Ishikawa (cell line): ENCODE measurements at regions not wholly inside any gene's neighbourhood (a gene's known extent, or its start where the extent isn't known, plus 50 kb on each side); places are given as distances from the start of the nearest gene placed in this dataset.

Experiments used
- CEBPB ChIP-seq: IDR thresholded peaks from 2 replicates; pipeline ENCODE4 v1.6.1; 2012
- CREB1 ChIP-seq: IDR thresholded peaks from 2 replicates; pipeline ENCODE4 v1.6.1; 2012; ENCODE audit warnings: low read depth
- EGR1 ChIP-seq: IDR thresholded peaks from 2 replicates; pipeline ENCODE4 v1.6.1; 2012
- EP300 ChIP-seq: IDR thresholded peaks from 2 replicates; pipeline ENCODE4 v1.6.1; 2012; ENCODE audit warnings: borderline replicate concordance
- FOXM1 ChIP-seq: IDR thresholded peaks from 2 replicates; pipeline ENCODE4 v1.6.1; 2012; ENCODE audit warnings: low read depth, borderline replicate concordance
- MAX ChIP-seq: IDR thresholded peaks from 2 replicates; pipeline ENCODE4 v1.6.1; 2012
- NFIC ChIP-seq: IDR thresholded peaks from 2 replicates; pipeline ENCODE4 v1.6.1; 2012
- RAD21 ChIP-seq: IDR thresholded peaks from 2 replicates; pipeline ENCODE4 v1.6.1; 2012; ENCODE audit warnings: low read depth
- REST ChIP-seq: IDR thresholded peaks from 2 replicates; pipeline ENCODE4 v1.6.1; 2012; ENCODE audit warnings: low read depth, mild to moderate bottlenecking
- TAF1 ChIP-seq: IDR thresholded peaks from 2 replicates; pipeline ENCODE4 v1.6.1; 2012; ENCODE audit warnings: low read depth, mild to moderate bottlenecking
- TEAD4 ChIP-seq: IDR thresholded peaks from 2 replicates; pipeline ENCODE4 v1.6.1; 2012
- USF1 ChIP-seq: IDR thresholded peaks from 2 replicates; pipeline ENCODE4 v1.6.1; 2012
- YY1 ChIP-seq: IDR thresholded peaks from 2 replicates; pipeline ENCODE4 v1.6.1; 2012; ENCODE audit warnings: low read depth
- ZBTB7A ChIP-seq: IDR thresholded peaks from 2 replicates; pipeline ENCODE4 v1.6.1; 2012; ENCODE audit warnings: low read depth

- TF ChIP-seq RAD21: no peak
- no peak for TF ChIP-seq ZBTB7A
- TF ChIP-seq MAX: no peak
- no peak for TF ChIP-seq REST
- no peak for TF ChIP-seq TAF1
- no peak for TF ChIP-seq EP300
- no peak for TF ChIP-seq CREB1
- TF ChIP-seq NFIC: no peak
- TF ChIP-seq USF1: no peak
- no peak for TF ChIP-seq EGR1
- TF ChIP-seq YY1: no peak
- no peak for TF ChIP-seq FOXM1
- no peak for TF ChIP-seq TEAD4
- TF ChIP-seq CEBPB: no peak
Measured at GRCh38 chr9:100926366-100926765, 102.2 kb upstream of the PLPPR1 start.
